Activated CD8-positive, alpha-beta T cell treated with anti-CD3 and anti-CD28 coated beads for 36 hours (primary cell): ENCODE measurements at regions not wholly inside any gene's neighbourhood (a gene's known extent, or its start where the extent isn't known, plus 50 kb on each side); places are given as distances from the start of the nearest gene placed in this dataset.

Source experiments
- ATAC-seq: fragments of 200-7000 bp; cut with Tn5 transposase; one replicate; pipeline ENCODE4 v1.10.0; 2021; ENCODE audit warnings: mild to moderate bottlenecking, moderate library complexity
- CTCF ChIA-PET: fragments of 350-600 bp; sonication (Branson Sonifier 250); formaldehyde crosslinking; loops from one replicate; lab custom pipeline; 2021; ENCODE audit warnings: antibody characterized with exemption; lab: Charles Lee
- POLR2A ChIA-PET: fragments of 350-600 bp; sonication (Branson Sonifier 250); formaldehyde crosslinking; loops from one replicate; lab custom pipeline; 2021; ENCODE audit warnings: antibody characterized with exemption; lab: Charles Lee
- DNase-seq: peaks from one replicate; pipeline ENCODE4 v3.0.0-alpha.2; 2020
- H3K27ac Mint-ChIP-seq: one replicate; pipeline ENCODE4 v1.8.0; 2021; ENCODE audit warnings: mild to moderate bottlenecking, mixed read lengths
- H3K27me3 Mint-ChIP-seq: one replicate; pipeline ENCODE4 v1.8.0; 2021; ENCODE audit warnings: mixed read lengths
- H3K36me3 Mint-ChIP-seq: one replicate; pipeline ENCODE4 v1.8.0; 2021; ENCODE audit warnings: low read depth, mixed read lengths
- H3K4me1 Mint-ChIP-seq: one replicate; pipeline ENCODE4 v1.8.0; 2021; ENCODE audit warnings: low read depth, mixed read lengths
- H3K4me3 Mint-ChIP-seq: one replicate; pipeline ENCODE4 v1.8.0; 2021; ENCODE audit warnings: mild to moderate bottlenecking, moderate library complexity, mixed read lengths
- H3K9me3 Mint-ChIP-seq: one replicate; pipeline ENCODE4 v1.8.0; 2021; ENCODE audit warnings: mixed read lengths
- CTCF ChIP-seq: fragments of 200-600 bp; IDR thresholded peaks from one replicate; pipeline ENCODE4 v1.8.0; 2022; ENCODE audit warnings: antibody characterized with exemption, mild to moderate bottlenecking
- intact Hi-C: fragments of 100-400 bp; cut with micrococcal nuclease; formaldehyde crosslinking; loops from one replicate; pipeline ENCODE4 v1.10.0; 2022

- no peak overlapping the region for H3K4me3 Mint-ChIP-seq
- ChIA-PET CTCF (no interaction called here), POLR2A (no interaction called here)
- no peaks in the 10 kb centered on the region for H3K4me1 Mint-ChIP-seq
- DNase-seq (no peak), ATAC-seq (no peak)
- H3K9me3 Mint-ChIP-seq: no peaks in the 10 kb centered on the region
- TF ChIP-seq CTCF: no peak
- intact Hi-C loops: no loop called here
- H3K27me3 Mint-ChIP-seq: peaks cover 59% of the 10 kb centered on the region
- no peak overlapping the region for H3K27ac Mint-ChIP-seq
- no peaks in the 10 kb centered on the region for H3K36me3 Mint-ChIP-seq
Measured at GRCh38 chr16:86289304-86289703, 221.0 kb upstream of the FOXF1 start.

GRCh38 chr16:86289907-86290306 is 220.4 kb upstream of the FOXF1 start:
- no peaks in the 10 kb centered on the region for H3K36me3 Mint-ChIP-seq
- intact Hi-C loops: no loop called here
- no peaks in the 10 kb centered on the region for H3K4me1 Mint-ChIP-seq
- ATAC-seq: no peak
- no peak overlapping the region for H3K4me3 Mint-ChIP-seq
- CTCF ChIA-PET: no interaction called here
- no peaks in the 10 kb centered on the region for H3K9me3 Mint-ChIP-seq
- POLR2A ChIA-PET: no interaction called here
- no peak for TF ChIP-seq CTCF
- no peak for DNase-seq
- peaks cover 59% of the 10 kb centered on the region for H3K27me3 Mint-ChIP-seq
- H3K27ac Mint-ChIP-seq: no peak overlapping the region

GRCh38 chr16:86291491-86291890 is 218.8 kb upstream of the FOXF1 start:
- H3K4me3 Mint-ChIP-seq: no peak overlapping the region
- peaks cover 58% of the 10 kb centered on the region for H3K27me3 Mint-ChIP-seq
- intact Hi-C loops: no loop called here
- no peak for TF ChIP-seq CTCF
- H3K9me3 Mint-ChIP-seq: no peaks in the 10 kb centered on the region
- H3K36me3 Mint-ChIP-seq: no peaks in the 10 kb centered on the region
- ATAC-seq: no peak
- no peaks in the 10 kb centered on the region for H3K4me1 Mint-ChIP-seq
- H3K27ac Mint-ChIP-seq: no peak overlapping the region
- DNase-seq: no peak
- POLR2A ChIA-PET: no interaction called here
- CTCF ChIA-PET: no interaction called here

- Mint-ChIP-seq H3K4me3 (no peak overlapping the region), H3K4me1 (no peaks in the 10 kb centered on the region), H3K9me3 (no peaks in the 10 kb centered on the region), H3K27me3 (peaks cover 61% of the 10 kb centered on the region), H3K36me3 (no peaks in the 10 kb centered on the region), H3K27ac (no peak overlapping the region)
- ChIA-PET CTCF (interaction anchor here (0.5 kb wide), 1 partner anchor 1604 kb away, joined by 3 read pairs; no protein-coding TSS in a partner anchor), POLR2A (no interaction called here)
- TF ChIP-seq CTCF: no peak
- DNase-seq (no peak), ATAC-seq (no peak)
- intact Hi-C loops: no loop called here
Measured at GRCh38 chr16:86292171-86292775, 218.1 kb upstream of the FOXF1 start.

GRCh38 chr16:86292942-86293341 is 217.4 kb upstream of the FOXF1 start:
- no peak for DNase-seq
- ChIA-PET CTCF (no interaction called here), POLR2A (no interaction called here)
- H3K4me1 Mint-ChIP-seq: no peaks in the 10 kb centered on the region
- no peak overlapping the region for H3K4me3 Mint-ChIP-seq
- TF ChIP-seq CTCF: no peak
- no peak for ATAC-seq
- peaks cover 61% of the 10 kb centered on the region for H3K27me3 Mint-ChIP-seq
- no peaks in the 10 kb centered on the region for H3K9me3 Mint-ChIP-seq
- no peaks in the 10 kb centered on the region for H3K36me3 Mint-ChIP-seq
- H3K27ac Mint-ChIP-seq: no peak overlapping the region
- intact Hi-C loops: no loop called here
